GM12878 (cell line): ENCODE measurements at regions not wholly inside any gene's neighbourhood (a gene's known extent, or its start where the extent isn't known, plus 50 kb on each side); places are given as distances from the start of the nearest gene placed in this dataset.

Experiments
- ATAC-seq: fragments of 200-7000 bp; cut with Tn5 transposase; 3 replicates; pipeline ENCODE4 v1.9.1; 2020; ENCODE audit warnings: mild to moderate bottlenecking, moderate library complexity
- BruUV-seq: library from RNA; stranded (reverse); fragments of 400-500 nt; replicated peaks from 2 replicates; lab custom pipeline; 2021; lab: Mats Ljungman, UMichigan
- CTCF ChIA-PET: fragments of 300-600 bp; sonication (Branson Sonifier 250); formaldehyde crosslinking; extraction: SDS; loops from one replicate; lab custom pipeline; 2021; ENCODE audit warnings: inconsistent platforms; lab: Yijun Ruan, JAX
- POLR2A ChIA-PET: fragments of 350-600 bp; formaldehyde crosslinking; extraction: SDS; loops from one replicate; lab custom pipeline; 2021; ENCODE audit warnings: inconsistent platforms; lab: Charles Lee
- RAD21 ChIA-PET: fragments of 300-600 bp; sonication (Branson Sonifier 250); formaldehyde crosslinking; loops from one replicate; lab custom pipeline; 2023; ENCODE audit warnings: antibody characterized with exemption; ENCODE audit not compliant: unreplicated experiment; lab: Charles Lee
- SMC1A ChIA-PET: fragments of 300-600 bp; sonication (Branson Sonifier 250); formaldehyde crosslinking; loops from one replicate; lab custom pipeline; 2023; ENCODE audit not compliant: unreplicated experiment, uncharacterized antibody; lab: Charles Lee
- DNase-seq: peaks from one replicate; pipeline ENCODE4 v3.0.0-alpha.2; 2011; ENCODE audit warnings: low read depth, low spot score
- FAIRE-seq: peaks from 3 replicates; lab custom pipeline; 2011; peaks lifted over from hg19 to GRCh38; lab: Jason Lieb, UNC
- H2AFZ ChIP-seq: 2 replicates; pipeline ENCODE4 v1.6.0; 2011; ENCODE audit warnings: low read depth, low read length, control low read depth; ENCODE audit not compliant: control insufficient read depth
- H3K27ac ChIP-seq: 2 replicates; pipeline ENCODE4 v1.5.1; 2011; ENCODE audit warnings: control low read depth; ENCODE audit not compliant: control insufficient read depth, insufficient read depth
- H3K27me3 ChIP-seq, 2 experiments: replicated peaks in 1 of 2; 2 replicates each; pipeline versions ENCODE4 v1.6.0 to v1.6.1; 2011; ENCODE audit warnings: low read length in 1 of 2; ENCODE audit not compliant: control insufficient read depth in 2 of 2, insufficient read depth in 2 of 2
- H3K36me3 ChIP-seq, 2 experiments: 2 replicates each; pipeline ENCODE4 v1.5.1; 2011; ENCODE audit warnings: low read length in 1 of 2; ENCODE audit not compliant: control insufficient read depth in 2 of 2, insufficient read depth in 2 of 2
- H3K4me1 ChIP-seq: 2 replicates; pipeline ENCODE4 v1.6.1; 2011; ENCODE audit warnings: mild to moderate bottlenecking, low read length, moderate library complexity, mixed read lengths; ENCODE audit not compliant: control insufficient read depth, insufficient read depth
- H3K4me2 ChIP-seq: 2 replicates; pipeline ENCODE4 v1.6.0; 2011; ENCODE audit warnings: control low read depth; ENCODE audit not compliant: control insufficient read depth, insufficient read depth
- H3K4me3 ChIP-seq: fragments of 200-600 bp; sonication (generic); 2 replicates; pipeline ENCODE4 v1.5.1; 2016
- H3K79me2 ChIP-seq: 2 replicates; pipeline ENCODE4 v1.6.0; 2011; ENCODE audit warnings: low read length; ENCODE audit not compliant: control insufficient read depth, insufficient read depth
- H3K9ac ChIP-seq: 2 replicates; pipeline ENCODE4 v1.8.0; 2011; ENCODE audit warnings: low read length, control low read depth, mixed read lengths; ENCODE audit not compliant: control insufficient read depth, insufficient read depth
- H3K9me3 ChIP-seq: replicated peaks from 3 replicates; pipeline ENCODE4 v1.5.1; 2011; ENCODE audit warnings: mild to moderate bottlenecking, low read length; ENCODE audit not compliant: control insufficient read depth, insufficient read depth
- H4K20me1 ChIP-seq: 2 replicates; pipeline ENCODE4 v1.6.0; 2011; ENCODE audit not compliant: control insufficient read depth, insufficient read depth
- CEBPB ChIP-seq, 2 experiments: fragments of 150-350 bp in 1 of 2; IDR thresholded peaks; 2 replicates each; pipeline ENCODE4 v1.6.1; 2012 to 2014; ENCODE audit warnings: low read depth in 2 of 2, low read length in 2 of 2, borderline replicate concordance in 1 of 2, inconsistent platforms in 1 of 2
- ETV6 ChIP-seq, 2 experiments: fragments of 450-650 bp in 1 of 2; IDR thresholded peaks in 1 of 2; conservative IDR thresholded peaks in 1 of 2; 2 replicates each; pipeline ENCODE4 v1.6.1; 2014; ENCODE audit warnings: antibody characterized with exemption in 1 of 2, borderline replicate concordance in 1 of 2, low read depth in 1 of 2, mild to moderate bottlenecking in 1 of 2, moderate library complexity in 1 of 2
- FOXK2 ChIP-seq: fragments of 450-650 bp; IDR thresholded peaks from 2 replicates; pipeline ENCODE4 v1.6.1; 2017; ENCODE audit warnings: mild to moderate bottlenecking, moderate library complexity
- HCFC1 ChIP-seq: fragments of 150-350 bp; IDR thresholded peaks from 2 replicates; pipeline ENCODE4 v1.6.1; 2014; ENCODE audit warnings: low read length
- JUNB ChIP-seq: IDR thresholded peaks from 2 replicates; pipeline ENCODE4 v1.6.1; 2016; ENCODE audit warnings: antibody characterized with exemption, mild to moderate bottlenecking
- RB1 ChIP-seq: fragments of 450-650 bp; formaldehyde crosslinking; IDR thresholded peaks from 2 replicates; pipeline ENCODE4 v1.6.1; 2017; ENCODE audit warnings: mild to moderate bottlenecking, borderline replicate concordance
- SIN3A ChIP-seq: IDR thresholded peaks from 2 replicates; pipeline ENCODE4 v1.6.1; 2012; ENCODE audit warnings: low read depth, low read length, improper control_type of control experiment
- SMARCA5 ChIP-seq: fragments of 450-650 bp; IDR thresholded peaks from 2 replicates; pipeline ENCODE4 v1.6.1; 2017; ENCODE audit warnings: mild to moderate bottlenecking
- STAT1 ChIP-seq: fragments of 450-650 bp; conservative IDR thresholded peaks from 2 replicates; pipeline ENCODE4 v1.6.1; 2014; ENCODE audit warnings: antibody characterized with exemption, mild to moderate bottlenecking
- WGBS: methylation state at CpG from one replicate; pipeline ENCODE4 v1.1.6; 2016; ENCODE audit warnings: low lambda C conversion rate; ENCODE audit not compliant: insufficient replicate concordance, insufficient coverage; ENCODE audit errors: missing lambda C conversion rate; 5-methylcytosine and 5-hydroxymethylcytosine counted together
- in situ Hi-C: fragments of 300-500 bp; cut with MboI; formaldehyde crosslinking; loops from 9 replicates; pipeline ENCODE4 v1.14.3; 2018; ENCODE audit warnings: mixed read lengths
- intact Hi-C: fragments of 100-400 bp; cut with micrococcal nuclease; formaldehyde crosslinking; loops from one replicate; pipeline ENCODE4 v1.14.2; 2022; ENCODE audit not compliant: unreplicated experiment
- TF ChIP-seq, protein P1 (sequence below): fragments of 450-650 bp; IDR thresholded peaks from 2 replicates; pipeline ENCODE4 v1.6.1; 2017; ENCODE audit warnings: mild to moderate bottlenecking, low read depth, inconsistent platforms; ENCODE audit not compliant: poor library complexity, severe bottlenecking
- TF ChIP-seq, protein P2 (sequence below): fragments of 450-650 bp; IDR thresholded peaks from 2 replicates; pipeline ENCODE4 v1.6.1; 2016; ENCODE audit warnings: mild to moderate bottlenecking
- TF ChIP-seq, protein P3 (sequence below): IDR thresholded peaks from 2 replicates; pipeline ENCODE4 v1.6.1; 2012; ENCODE audit warnings: low read length, inconsistent platforms
- TF ChIP-seq, protein P4 (sequence below): fragments of 450-650 bp; formaldehyde crosslinking; IDR thresholded peaks from 2 replicates; pipeline ENCODE4 v1.4.0; 2020; ENCODE audit warnings: mild to moderate bottlenecking, moderate library complexity

- TF ChIP-seq, protein P1, sequence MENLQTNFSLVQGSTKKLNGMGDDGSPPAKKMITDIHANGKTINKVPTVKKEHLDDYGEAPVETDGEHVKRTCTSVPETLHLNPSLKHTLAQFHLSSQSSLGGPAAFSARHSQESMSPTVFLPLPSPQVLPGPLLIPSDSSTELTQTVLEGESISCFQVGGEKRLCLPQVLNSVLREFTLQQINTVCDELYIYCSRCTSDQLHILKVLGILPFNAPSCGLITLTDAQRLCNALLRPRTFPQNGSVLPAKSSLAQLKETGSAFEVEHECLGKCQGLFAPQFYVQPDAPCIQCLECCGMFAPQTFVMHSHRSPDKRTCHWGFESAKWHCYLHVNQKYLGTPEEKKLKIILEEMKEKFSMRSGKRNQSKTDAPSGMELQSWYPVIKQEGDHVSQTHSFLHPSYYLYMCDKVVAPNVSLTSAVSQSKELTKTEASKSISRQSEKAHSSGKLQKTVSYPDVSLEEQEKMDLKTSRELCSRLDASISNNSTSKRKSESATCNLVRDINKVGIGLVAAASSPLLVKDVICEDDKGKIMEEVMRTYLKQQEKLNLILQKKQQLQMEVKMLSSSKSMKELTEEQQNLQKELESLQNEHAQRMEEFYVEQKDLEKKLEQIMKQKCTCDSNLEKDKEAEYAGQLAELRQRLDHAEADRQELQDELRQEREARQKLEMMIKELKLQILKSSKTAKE, result no peak
- TF ChIP-seq FOXK2 (no peak), SIN3A (no peak)
- TF ChIP-seq, protein P2, sequence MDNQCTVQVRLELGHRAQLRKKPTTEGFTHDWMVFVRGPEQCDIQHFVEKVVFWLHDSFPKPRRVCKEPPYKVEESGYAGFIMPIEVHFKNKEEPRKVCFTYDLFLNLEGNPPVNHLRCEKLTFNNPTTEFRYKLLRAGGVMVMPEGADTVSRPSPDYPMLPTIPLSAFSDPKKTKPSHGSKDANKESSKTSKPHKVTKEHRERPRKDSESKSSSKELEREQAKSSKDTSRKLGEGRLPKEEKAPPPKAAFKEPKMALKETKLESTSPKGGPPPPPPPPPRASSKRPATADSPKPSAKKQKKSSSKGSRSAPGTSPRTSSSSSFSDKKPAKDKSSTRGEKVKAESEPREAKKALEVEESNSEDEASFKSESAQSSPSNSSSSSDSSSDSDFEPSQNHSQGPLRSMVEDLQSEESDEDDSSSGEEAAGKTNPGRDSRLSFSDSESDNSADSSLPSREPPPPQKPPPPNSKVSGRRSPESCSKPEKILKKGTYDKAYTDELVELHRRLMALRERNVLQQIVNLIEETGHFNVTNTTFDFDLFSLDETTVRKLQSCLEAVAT, result no peak
- TF ChIP-seq, protein P3, sequence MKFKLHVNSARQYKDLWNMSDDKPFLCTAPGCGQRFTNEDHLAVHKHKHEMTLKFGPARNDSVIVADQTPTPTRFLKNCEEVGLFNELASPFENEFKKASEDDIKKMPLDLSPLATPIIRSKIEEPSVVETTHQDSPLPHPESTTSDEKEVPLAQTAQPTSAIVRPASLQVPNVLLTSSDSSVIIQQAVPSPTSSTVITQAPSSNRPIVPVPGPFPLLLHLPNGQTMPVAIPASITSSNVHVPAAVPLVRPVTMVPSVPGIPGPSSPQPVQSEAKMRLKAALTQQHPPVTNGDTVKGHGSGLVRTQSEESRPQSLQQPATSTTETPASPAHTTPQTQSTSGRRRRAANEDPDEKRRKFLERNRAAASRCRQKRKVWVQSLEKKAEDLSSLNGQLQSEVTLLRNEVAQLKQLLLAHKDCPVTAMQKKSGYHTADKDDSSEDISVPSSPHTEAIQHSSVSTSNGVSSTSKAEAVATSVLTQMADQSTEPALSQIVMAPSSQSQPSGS, result no peak
Measured at GRCh38 chr1:177341773-177342172, 171.0 kb downstream of the BRINP2 start (continued).

- no peak for ATAC-seq
- 41% methylated on average over 7 of the region's 10 CpGs for WGBS
- no peak for TF ChIP-seq HCFC1
- TF ChIP-seq SMARCA5, result no peak
- TF ChIP-seq, protein P4, sequence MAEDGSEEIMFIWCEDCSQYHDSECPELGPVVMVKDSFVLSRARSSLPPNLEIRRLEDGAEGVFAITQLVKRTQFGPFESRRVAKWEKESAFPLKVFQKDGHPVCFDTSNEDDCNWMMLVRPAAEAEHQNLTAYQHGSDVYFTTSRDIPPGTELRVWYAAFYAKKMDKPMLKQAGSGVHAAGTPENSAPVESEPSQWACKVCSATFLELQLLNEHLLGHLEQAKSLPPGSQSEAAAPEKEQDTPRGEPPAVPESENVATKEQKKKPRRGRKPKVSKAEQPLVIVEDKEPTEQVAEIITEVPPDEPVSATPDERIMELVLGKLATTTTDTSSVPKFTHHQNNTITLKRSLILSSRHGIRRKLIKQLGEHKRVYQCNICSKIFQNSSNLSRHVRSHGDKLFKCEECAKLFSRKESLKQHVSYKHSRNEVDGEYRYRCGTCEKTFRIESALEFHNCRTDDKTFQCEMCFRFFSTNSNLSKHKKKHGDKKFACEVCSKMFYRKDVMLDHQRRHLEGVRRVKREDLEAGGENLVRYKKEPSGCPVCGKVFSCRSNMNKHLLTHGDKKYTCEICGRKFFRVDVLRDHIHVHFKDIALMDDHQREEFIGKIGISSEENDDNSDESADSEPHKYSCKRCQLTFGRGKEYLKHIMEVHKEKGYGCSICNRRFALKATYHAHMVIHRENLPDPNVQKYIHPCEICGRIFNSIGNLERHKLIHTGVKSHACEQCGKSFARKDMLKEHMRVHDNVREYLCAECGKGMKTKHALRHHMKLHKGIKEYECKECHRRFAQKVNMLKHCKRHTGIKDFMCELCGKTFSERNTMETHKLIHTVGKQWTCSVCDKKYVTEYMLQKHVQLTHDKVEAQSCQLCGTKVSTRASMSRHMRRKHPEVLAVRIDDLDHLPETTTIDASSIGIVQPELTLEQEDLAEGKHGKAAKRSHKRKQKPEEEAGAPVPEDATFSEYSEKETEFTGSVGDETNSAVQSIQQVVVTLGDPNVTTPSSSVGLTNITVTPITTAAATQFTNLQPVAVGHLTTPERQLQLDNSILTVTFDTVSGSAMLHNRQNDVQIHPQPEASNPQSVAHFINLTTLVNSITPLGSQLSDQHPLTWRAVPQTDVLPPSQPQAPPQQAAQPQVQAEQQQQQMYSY (CRISPR knock-in tag), result no peak
- TF ChIP-seq CEBPB (IDR thresholded peaks at IDR 0.05; ENCODE audit: borderline replicate concordance in 1 of 2, low read depth in 2 of 2, low read length in 2 of 2), result no peak
- TF ChIP-seq STAT1, result no peak
- TF ChIP-seq JUNB, result no peak
- TF ChIP-seq RB1, result no peak
- TF ChIP-seq ETV6 (conservative IDR thresholded peaks at IDR 0.05 in 1 of 2, IDR thresholded peaks at IDR 0.05 in 1 of 2; ENCODE audit: borderline replicate concordance in 1 of 2, low read depth in 1 of 2), result no peak
Measured at GRCh38 chr1:177340601-177341067, 169.9 kb downstream of the BRINP2 start.

More at GRCh38 chr1:177340601-177341067, 169.9 kb downstream of the BRINP2 start:
- ChIA-PET CTCF (no interaction called here), SMC1A (interaction anchor here (1.1 kb wide), 1 partner anchor 10 kb away, joined by 3 read pairs; no protein-coding TSS in a partner anchor), RAD21 (no interaction called here), POLR2A (no interaction called here)
- in situ Hi-C loops, result loop anchor here (10.0 kb wide), 1 partner anchor 446 kb away; no protein-coding TSS in a partner anchor
- Histone ChIP-seq H2AFZ (no peak overlapping the region), H3K79me2 (no peaks in the 10 kb centered on the region), H3K27me3 (no peaks in the 10 kb centered on the region; a peak in 1 of 4 replicates), H3K36me3 (no peaks in the 10 kb centered on the region), H3K4me2 (no peak overlapping the region), H3K9ac (no peak overlapping the region), H3K4me3 (no peak overlapping the region), H3K27ac (no peak overlapping the region), H4K20me1 (no peaks in the 10 kb centered on the region), H3K9me3 (no peaks in the 10 kb centered on the region), H3K4me1 (no peaks in the 10 kb centered on the region)
- no peak for DNase-seq
- no peak for FAIRE-seq
- no TSS peak for BruUV-seq
- intact Hi-C loops, result no loop called here
